ENCODE measurements at regions not wholly inside any gene's neighbourhood (a gene's known extent, or its start where the extent isn't known, plus 50 kb on each side); places are given as distances from the start of the nearest gene placed in this dataset.

DNA sequence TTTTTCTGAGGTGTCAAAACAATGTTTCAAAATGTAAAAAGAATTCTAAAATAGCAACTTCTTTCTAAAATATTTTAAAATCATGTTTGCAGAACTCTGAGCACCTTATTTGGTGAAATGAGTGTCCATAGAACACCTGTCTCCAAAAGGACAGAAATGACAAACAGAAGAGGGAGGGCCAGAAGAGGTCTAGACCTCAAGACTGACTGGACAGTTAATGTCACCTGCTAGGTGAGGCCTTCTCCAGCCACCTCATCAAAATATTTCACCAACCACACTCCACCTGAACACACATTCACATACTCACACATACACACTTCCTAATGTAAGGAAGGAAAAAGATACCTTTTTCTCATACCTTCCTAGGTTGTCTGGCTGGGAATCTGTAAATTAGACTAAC, 147.8 kb upstream of the PLEKHA5 start:
- H3K9me3 ChIP-seq (ENCODE audit: low read length) = no peaks in the 10 kb centered on the region
- ATAC-seq (no peak), DNase-seq (no peak)
- POLR2A ChIA-PET (ENCODE audit: unreplicated experiment) = no interaction called here
- no peak overlapping the region for H3K27ac ChIP-seq (ENCODE audit: low read length)
- no peak overlapping the region for H3K9ac ChIP-seq (ENCODE audit: low read length)
- no peaks in the 10 kb centered on the region for H3F3A ChIP-seq (ENCODE audit: low read length, unreplicated experiment)
- H4K20me1 ChIP-seq (ENCODE audit: low read length) = no peaks in the 10 kb centered on the region
- no peak overlapping the region for H2AFZ ChIP-seq (ENCODE audit: low read length)
- no peak overlapping the region for H3K4me2 ChIP-seq (ENCODE audit: low read length)
- BruUV-seq (replicated peaks) = no TSS peak
- no peaks in the 10 kb centered on the region for H3K79me2 ChIP-seq (ENCODE audit: low read length)
- no peaks in the 10 kb centered on the region for H3K9me2 ChIP-seq (replicated peaks; ENCODE audit: low read length)
- H3K36me3 ChIP-seq (ENCODE audit: low read depth, low read length) = no peaks in the 10 kb centered on the region
- H3K27me3 ChIP-seq (ENCODE audit: low read length) = no peaks in the 10 kb centered on the region
- CTCF ChIA-PET = no interaction called here
- H3K4me3 ChIP-seq (ENCODE audit: low read length) = no peak overlapping the region
- intact Hi-C loops (cut with micrococcal nuclease) = no loop called here
- no peaks in the 10 kb centered on the region for H3K4me1 ChIP-seq (ENCODE audit: insufficient read depth, low read length)
- TF ChIP-seq EZH2phosphoT487 (IDR thresholded peaks at IDR 0.05; ENCODE audit: borderline replicate concordance, low read length) (no peak), EZH2 (IDR thresholded peaks at IDR 0.05; ENCODE audit: low read length, unreplicated experiment) (no peak)
- TF ChIP-seq, protein P1, sequence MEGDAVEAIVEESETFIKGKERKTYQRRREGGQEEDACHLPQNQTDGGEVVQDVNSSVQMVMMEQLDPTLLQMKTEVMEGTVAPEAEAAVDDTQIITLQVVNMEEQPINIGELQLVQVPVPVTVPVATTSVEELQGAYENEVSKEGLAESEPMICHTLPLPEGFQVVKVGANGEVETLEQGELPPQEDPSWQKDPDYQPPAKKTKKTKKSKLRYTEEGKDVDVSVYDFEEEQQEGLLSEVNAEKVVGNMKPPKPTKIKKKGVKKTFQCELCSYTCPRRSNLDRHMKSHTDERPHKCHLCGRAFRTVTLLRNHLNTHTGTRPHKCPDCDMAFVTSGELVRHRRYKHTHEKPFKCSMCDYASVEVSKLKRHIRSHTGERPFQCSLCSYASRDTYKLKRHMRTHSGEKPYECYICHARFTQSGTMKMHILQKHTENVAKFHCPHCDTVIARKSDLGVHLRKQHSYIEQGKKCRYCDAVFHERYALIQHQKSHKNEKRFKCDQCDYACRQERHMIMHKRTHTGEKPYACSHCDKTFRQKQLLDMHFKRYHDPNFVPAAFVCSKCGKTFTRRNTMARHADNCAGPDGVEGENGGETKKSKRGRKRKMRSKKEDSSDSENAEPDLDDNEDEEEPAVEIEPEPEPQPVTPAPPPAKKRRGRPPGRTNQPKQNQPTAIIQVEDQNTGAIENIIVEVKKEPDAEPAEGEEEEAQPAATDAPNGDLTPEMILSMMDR (conservative IDR thresholded peaks at IDR 0.05; ENCODE audit: low read depth, low read length) = no peak

DNA sequence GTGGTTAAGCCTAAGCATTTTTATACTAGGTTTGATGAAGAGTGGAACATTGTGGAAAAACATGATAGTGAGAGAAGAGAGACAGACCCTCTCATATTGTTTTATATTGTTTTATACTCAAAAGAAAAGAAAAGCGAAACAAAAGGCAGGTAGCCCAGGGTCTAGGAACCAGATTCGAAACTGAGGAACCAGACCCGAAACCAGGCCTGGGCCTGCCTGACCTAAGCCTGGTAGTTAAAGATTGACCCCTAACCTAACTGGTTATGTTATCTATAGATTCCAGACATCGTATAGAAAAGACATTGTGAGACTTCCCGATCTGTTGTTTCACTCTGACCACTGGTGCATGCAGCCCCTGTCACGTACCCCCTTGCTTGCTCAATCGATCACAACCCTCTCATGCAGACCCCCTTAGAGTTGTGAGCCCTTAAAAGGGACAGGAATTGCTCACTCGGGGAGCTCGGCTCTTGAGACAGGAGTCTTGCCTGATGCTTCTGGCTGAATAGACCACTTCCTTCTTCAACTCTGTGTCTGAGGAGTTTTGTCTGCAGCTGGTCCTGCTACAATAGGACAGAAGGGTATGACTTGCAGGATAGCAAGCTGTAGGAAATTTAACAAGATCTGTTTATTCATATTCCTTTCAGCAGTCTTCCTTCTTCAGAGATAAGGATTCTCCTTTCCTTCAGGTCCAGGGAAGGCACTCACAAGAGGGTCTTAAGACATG, 147.1 kb upstream of the PLEKHA5 start:
- BruUV-seq (replicated peaks) = no TSS peak
- ATAC-seq = no peak
- H3K4me1 ChIP-seq (ENCODE audit: insufficient read depth, low read length) = no peaks in the 10 kb centered on the region
- ChIA-PET POLR2A (ENCODE audit: unreplicated experiment) (no interaction called here), CTCF (no interaction called here)
- H3F3A ChIP-seq (ENCODE audit: low read length, unreplicated experiment) = no peaks in the 10 kb centered on the region
- H3K4me2 ChIP-seq (ENCODE audit: low read length) = no peak overlapping the region
- no peaks in the 10 kb centered on the region for H3K9me3 ChIP-seq (ENCODE audit: low read length)
- H3K79me2 ChIP-seq (ENCODE audit: low read length) = no peaks in the 10 kb centered on the region
- no peaks in the 10 kb centered on the region for H3K9me2 ChIP-seq (replicated peaks; ENCODE audit: low read length)
- DNase-seq = no peak
- H3K27me3 ChIP-seq (ENCODE audit: low read length) = no peaks in the 10 kb centered on the region
- H3K27ac ChIP-seq (ENCODE audit: low read length) = no peak overlapping the region
- H3K4me3 ChIP-seq (ENCODE audit: low read length) = no peak overlapping the region
- H3K36me3 ChIP-seq (ENCODE audit: low read depth, low read length) = no peaks in the 10 kb centered on the region
- TF ChIP-seq EZH2phosphoT487 (IDR thresholded peaks at IDR 0.05; ENCODE audit: borderline replicate concordance, low read length) (no peak), EZH2 (IDR thresholded peaks at IDR 0.05; ENCODE audit: low read length, unreplicated experiment) (no peak)
- TF ChIP-seq, protein P1 (conservative IDR thresholded peaks at IDR 0.05; ENCODE audit: low read depth, low read length) = no peak
- intact Hi-C loops (cut with micrococcal nuclease) = no loop called here
- no peaks in the 10 kb centered on the region for H4K20me1 ChIP-seq (ENCODE audit: low read length)
- H3K9ac ChIP-seq (ENCODE audit: low read length) = no peak overlapping the region
- H2AFZ ChIP-seq (ENCODE audit: low read length) = no peak overlapping the region

DNA sequence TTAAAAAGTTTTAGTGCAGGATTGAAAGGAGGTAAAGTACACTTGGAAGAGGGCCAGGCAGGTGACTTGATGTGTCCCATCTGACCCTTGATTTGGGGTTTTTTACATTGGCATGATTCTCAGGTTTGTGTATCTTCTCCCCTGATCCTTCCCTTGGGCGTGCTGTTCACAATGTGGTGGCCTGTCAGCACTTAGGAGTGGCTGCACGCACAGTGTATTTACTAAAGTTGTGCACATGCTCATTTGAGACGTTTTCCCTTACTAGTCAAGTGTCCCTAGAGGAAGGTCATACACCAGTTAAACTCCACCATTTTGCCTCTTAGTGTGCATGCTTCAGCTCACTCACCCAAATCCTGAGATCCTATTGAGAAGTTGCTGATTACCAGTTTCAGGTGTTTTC, 145.7 kb upstream of the PLEKHA5 start:
- H4K20me1 ChIP-seq (ENCODE audit: low read length) = no peaks in the 10 kb centered on the region
- no peak overlapping the region for H3K4me3 ChIP-seq (ENCODE audit: low read length)
- no peak overlapping the region for H3K27ac ChIP-seq (ENCODE audit: low read length)
- H3K4me2 ChIP-seq (ENCODE audit: low read length) = no peak overlapping the region
- H3K9ac ChIP-seq (ENCODE audit: low read length) = no peak overlapping the region
- TF ChIP-seq, protein P1 (conservative IDR thresholded peaks at IDR 0.05; ENCODE audit: low read depth, low read length) = no peak
- TF ChIP-seq EZH2 (IDR thresholded peaks at IDR 0.05; ENCODE audit: low read length, unreplicated experiment) (no peak), EZH2phosphoT487 (IDR thresholded peaks at IDR 0.05; ENCODE audit: borderline replicate concordance, low read length) (no peak)
- ChIA-PET POLR2A (ENCODE audit: unreplicated experiment) (no interaction called here), CTCF (no interaction called here)
- no peaks in the 10 kb centered on the region for H3K9me3 ChIP-seq (ENCODE audit: low read length)
- no TSS peak for BruUV-seq (replicated peaks)
- DNase-seq = no peak
- no peaks in the 10 kb centered on the region for H3K79me2 ChIP-seq (ENCODE audit: low read length)
- no peaks in the 10 kb centered on the region for H3K4me1 ChIP-seq (ENCODE audit: insufficient read depth, low read length)
- no peaks in the 10 kb centered on the region for H3K27me3 ChIP-seq (ENCODE audit: low read length)
- H3K36me3 ChIP-seq (ENCODE audit: low read depth, low read length) = no peaks in the 10 kb centered on the region
- no peaks in the 10 kb centered on the region for H3F3A ChIP-seq (ENCODE audit: low read length, unreplicated experiment)
- no peak for ATAC-seq
- H3K9me2 ChIP-seq (replicated peaks; ENCODE audit: low read length) = no peaks in the 10 kb centered on the region
- no peak overlapping the region for H2AFZ ChIP-seq (ENCODE audit: low read length)
- intact Hi-C loops (cut with micrococcal nuclease) = no loop called here

Data from PC-3 (cell line).